GM21723 (cell line): ENCODE measurements at regions not wholly inside any gene's neighbourhood (a gene's known extent, or its start where the extent isn't known, plus 50 kb on each side); places are given as distances from the start of the nearest gene placed in this dataset.
"Not testable (repeated sequence)": the region's sequence is repeated elsewhere in the genome, so short reads cannot be mapped to it uniquely, and the experiment has no call there.

ENCODE experiments used
- ATAC-seq: cut with Tn5 transposase; IDR thresholded peaks from one replicate; pipeline ENCODE4 v1.9.1; 2021; ENCODE audit warnings: mild to moderate bottlenecking, moderate library complexity; ENCODE audit not compliant: unreplicated experiment

- ATAC-seq = not testable (repeated sequence)
Observed at GRCh38 chr2:220387758-220388157, 760.3 kb downstream of the SLC4A3 start.

- no peak for ATAC-seq
Observed at GRCh38 chr2:220393711-220394110, 766.3 kb downstream of the SLC4A3 start.

- ATAC-seq = no peak
Observed at GRCh38 chr2:220394433-220394832, 767.0 kb downstream of the SLC4A3 start.

GRCh38 chr2:220396287-220396686 lies 768.9 kb downstream of the SLC4A3 start:
- ATAC-seq = no peak

- ATAC-seq = no peak
Observed at GRCh38 chr2:220410296-220410695, 782.9 kb downstream of the SLC4A3 start.

GRCh38 chr2:220417503-220417902 lies 790.1 kb downstream of the SLC4A3 start:
- ATAC-seq = no peak

GRCh38 chr2:220419647-220420046 lies 792.2 kb downstream of the SLC4A3 start:
- no peak for ATAC-seq

- no peak for ATAC-seq
Observed at GRCh38 chr2:220420820-220421219, 793.4 kb downstream of the SLC4A3 start.

GRCh38 chr2:220422676-220423075 lies 795.2 kb downstream of the SLC4A3 start:
- ATAC-seq = no peak

GRCh38 chr2:220424561-220424960 lies 797.1 kb downstream of the SLC4A3 start:
- no peak for ATAC-seq

GRCh38 chr2:220432645-220433044 lies 805.2 kb downstream of the SLC4A3 start:
- no peak for ATAC-seq

- ATAC-seq = no peak
Observed at GRCh38 chr2:220433131-220433530, 805.7 kb downstream of the SLC4A3 start.

GRCh38 chr2:220434385-220434784 lies 807.0 kb downstream of the SLC4A3 start:
- no peak for ATAC-seq

- no peak for ATAC-seq
Observed at GRCh38 chr2:220437938-220438337, 810.5 kb downstream of the SLC4A3 start.

GRCh38 chr2:220440731-220441130 lies 813.3 kb downstream of the SLC4A3 start:
- ATAC-seq = no peak

- ATAC-seq = no peak
Observed at GRCh38 chr2:220441404-220441803, 814.0 kb downstream of the SLC4A3 start.

- ATAC-seq = no peak
Observed at GRCh38 chr2:220442012-220442411, 814.6 kb downstream of the SLC4A3 start.

- no peak for ATAC-seq
Observed at GRCh38 chr2:220445429-220446105, 818.1 kb downstream of the SLC4A3 start.

GRCh38 chr2:220446106-220446712 lies 818.8 kb downstream of the SLC4A3 start:
- ATAC-seq = no peak

GRCh38 chr2:220450846-220451245 lies 823.4 kb downstream of the SLC4A3 start:
- ATAC-seq = no peak

- ATAC-seq = no peak
Observed at GRCh38 chr2:220451438-220451837, 824.0 kb downstream of the SLC4A3 start.

- ATAC-seq = no peak
Observed at GRCh38 chr2:220452561-220452960, 825.1 kb downstream of the SLC4A3 start.
